Esophagus muscularis mucosa (tissue), 4 donors: ENCODE measurements at regions not wholly inside any gene's neighbourhood (a gene's known extent, or its start where the extent isn't known, plus 50 kb on each side); places are given as distances from the start of the nearest gene placed in this dataset.

ENCODE experiments used
- CTCF ChIP-seq, 3 experiments: fragments of 200-600 bp in 2 of 3; fragments of 450-650 bp in 1 of 3; sonication (generic) in 2 of 3; IDR thresholded peaks; one replicate each; pipeline ENCODE4 v1.5.1; 2017 to 2019; ENCODE audit warnings: antibody characterized with exemption in 3 of 3, mild to moderate bottlenecking in 2 of 3, moderate library complexity in 1 of 3
- EP300 ChIP-seq: sonication (generic); formaldehyde crosslinking; IDR thresholded peaks from one replicate; pipeline ENCODE4 v1.6.1; 2017; ENCODE audit warnings: antibody characterized with exemption
- POLR2AphosphoS5 ChIP-seq, 2 donors: sonication (generic); formaldehyde crosslinking; IDR thresholded peaks; one replicate each; pipeline ENCODE4 v1.6.1; 2017; ENCODE audit warnings: antibody characterized with exemption in 2 of 2

DNA sequence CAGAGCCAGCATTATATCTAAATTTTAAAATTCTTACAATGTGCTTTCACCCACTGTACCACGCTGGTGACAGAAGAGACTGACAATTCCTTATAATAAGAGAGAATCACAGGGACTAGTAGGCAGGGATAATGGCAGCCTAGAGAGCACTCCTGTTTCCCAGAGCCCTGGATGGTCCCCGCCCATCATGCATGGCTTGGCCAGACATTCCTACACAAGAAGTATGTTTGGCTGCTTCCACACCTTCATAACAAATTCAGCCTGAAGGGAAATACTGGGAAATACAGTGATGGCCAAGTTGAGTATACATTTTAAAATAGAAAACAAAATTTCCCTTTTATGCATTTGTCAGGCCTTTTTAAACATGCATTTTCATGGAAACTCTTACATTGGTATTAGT lies 193.5 kb upstream of the ELL2 start:
- no peak for TF ChIP-seq POLR2AphosphoS5 (IDR thresholded peaks at IDR 0.05)
- TF ChIP-seq EP300: no peak
- TF ChIP-seq CTCF (IDR thresholded peaks at IDR 0.05): no peak
